H9 (cell line): ENCODE measurements at regions not wholly inside any gene's neighbourhood (a gene's known extent, or its start where the extent isn't known, plus 50 kb on each side); places are given as distances from the start of the nearest gene placed in this dataset.

Experiments
- DNase-seq: peaks from one replicate; pipeline ENCODE4 v3.0.0-alpha.2; 2017
- H2AFZ ChIP-seq: one replicate; pipeline ENCODE4 v1.6.1; 2013; ENCODE audit warnings: mild to moderate bottlenecking, low read length, control low read depth, moderate library complexity
- H2AK5ac ChIP-seq: 2 replicates; pipeline ENCODE4 v1.6.1; 2013; ENCODE audit warnings: low read length, control low read depth, mixed read lengths; ENCODE audit not compliant: insufficient read length
- H2BK120ac ChIP-seq: one replicate; pipeline ENCODE4 v1.6.1; 2013; ENCODE audit warnings: low read depth, mild to moderate bottlenecking, low read length, control low read depth, inconsistent platforms; ENCODE audit not compliant: poor library complexity, severe bottlenecking
- H2BK12ac ChIP-seq: 2 replicates; pipeline ENCODE4 v1.6.1; 2013; ENCODE audit warnings: low read length, control low read depth, mixed read lengths, low read depth; ENCODE audit not compliant: insufficient read length
- H2BK15ac ChIP-seq: 2 replicates; pipeline ENCODE4 v1.6.1; 2013; ENCODE audit warnings: low read depth, low read length, control low read depth
- H2BK20ac ChIP-seq: one replicate; pipeline ENCODE4 v1.6.1; 2013; ENCODE audit warnings: low read depth, mild to moderate bottlenecking, low read length, control low read depth, inconsistent platforms; ENCODE audit not compliant: poor library complexity, severe bottlenecking
- H2BK5ac ChIP-seq: 2 replicates; pipeline ENCODE4 v1.6.1; 2013; ENCODE audit warnings: low read length, control low read depth, mixed read lengths; ENCODE audit not compliant: insufficient read length
- H3K14ac ChIP-seq: 2 replicates; pipeline ENCODE4 v1.6.1; 2013; ENCODE audit warnings: low read length, control low read depth; ENCODE audit not compliant: insufficient read depth
- H3K18ac ChIP-seq: 2 replicates; pipeline ENCODE4 v1.6.1; 2013; ENCODE audit warnings: low read depth, mild to moderate bottlenecking, mixed read lengths, low read length, control low read depth; ENCODE audit not compliant: insufficient read length
- H3K23ac ChIP-seq: 2 replicates; pipeline ENCODE4 v1.6.1; 2013; ENCODE audit warnings: low read length, control low read depth, mixed read lengths, low read depth; ENCODE audit not compliant: insufficient read length
- H3K23me2 ChIP-seq: 2 replicates; pipeline ENCODE4 v1.6.1; 2013; ENCODE audit warnings: low read depth, mild to moderate bottlenecking, mixed read lengths, low read length, control low read depth; ENCODE audit not compliant: insufficient read length, poor library complexity, severe bottlenecking
- H3K27ac ChIP-seq: 2 replicates; pipeline ENCODE4 v1.5.1; 2013; ENCODE audit warnings: low read length, control low read depth, mixed read lengths, low read depth; ENCODE audit not compliant: insufficient read length
- H3K27me3 ChIP-seq: 2 replicates; pipeline ENCODE4 v1.6.1; 2013; ENCODE audit warnings: low read length, control low read depth, inconsistent platforms; ENCODE audit not compliant: insufficient read depth
- H3K4ac ChIP-seq: 2 replicates; pipeline ENCODE4 v1.6.1; 2013; ENCODE audit warnings: low read depth, mild to moderate bottlenecking, control low read depth, inconsistent platforms, low read length, moderate library complexity
- H3K4me1 ChIP-seq: 2 replicates; pipeline ENCODE4 v1.6.1; 2013; ENCODE audit warnings: low read length, control low read depth, inconsistent platforms; ENCODE audit not compliant: insufficient read depth
- H3K4me2 ChIP-seq: 2 replicates; pipeline ENCODE4 v1.6.1; 2013; ENCODE audit warnings: low read length, control low read depth, mixed read lengths; ENCODE audit not compliant: insufficient read length, insufficient read depth
- H3K56ac ChIP-seq: 2 replicates; pipeline ENCODE4 v1.6.1; 2013; ENCODE audit warnings: low read depth, mild to moderate bottlenecking, mixed read lengths, low read length, control low read depth; ENCODE audit not compliant: insufficient read length
- H3K79me1 ChIP-seq: 2 replicates; pipeline ENCODE4 v1.6.1; 2013; ENCODE audit warnings: low read depth, mild to moderate bottlenecking, moderate library complexity, low read length, control low read depth, inconsistent platforms; ENCODE audit not compliant: insufficient read depth, poor library complexity, severe bottlenecking
- H3K79me2 ChIP-seq: 2 replicates; pipeline ENCODE4 v1.6.1; 2013; ENCODE audit warnings: low read length, control low read depth, inconsistent platforms; ENCODE audit not compliant: insufficient read depth
- H3K9ac ChIP-seq: 2 replicates; pipeline ENCODE4 v1.6.1; 2013; ENCODE audit warnings: low read length, control low read depth, mixed read lengths; ENCODE audit not compliant: insufficient read length; ENCODE audit errors: extremely low read depth
- H3K9me3 ChIP-seq: one replicate; pipeline ENCODE4 v1.6.1; 2013; ENCODE audit warnings: low read depth, low read length, inconsistent platforms; ENCODE audit not compliant: control insufficient read depth
- H3T11ph ChIP-seq: one replicate; pipeline ENCODE4 v1.6.1; 2013; ENCODE audit warnings: mild to moderate bottlenecking, low read length, control low read depth, inconsistent platforms
- H4K20me1 ChIP-seq: one replicate; pipeline ENCODE4 v1.6.1; 2013; ENCODE audit not compliant: control insufficient read depth, insufficient read length, insufficient read depth
- H4K5ac ChIP-seq: 2 replicates; pipeline ENCODE4 v1.6.1; 2013; ENCODE audit warnings: low read depth, mild to moderate bottlenecking, mixed read lengths, low read length, control low read depth; ENCODE audit not compliant: insufficient read length
- H4K8ac ChIP-seq: replicated peaks from 2 replicates; pipeline ENCODE4 v1.6.1; 2013; ENCODE audit warnings: low read length, control low read depth, mixed read lengths, low read depth; ENCODE audit not compliant: insufficient read length
- H4K91ac ChIP-seq: 2 replicates; pipeline ENCODE4 v1.6.1; 2013; ENCODE audit warnings: low read depth, mild to moderate bottlenecking, moderate library complexity, mixed read lengths, low read length, control low read depth; ENCODE audit not compliant: insufficient read length
- H3K27ac Mint-ChIP-seq, 3 experiments: 2 replicates in 2 of 3; 3 replicates in 1 of 3; pipeline ENCODE4 v1.8.0; 2020 to 2021; ENCODE audit warnings: mixed read lengths in 3 of 3, mild to moderate bottlenecking in 1 of 3, moderate library complexity in 1 of 3
- H3K27me3 Mint-ChIP-seq: 2 replicates; pipeline ENCODE4 v1.8.0; 2021; ENCODE audit warnings: low read depth, mild to moderate bottlenecking, moderate library complexity, mixed read lengths
- H3K36me3 Mint-ChIP-seq, 3 experiments: 2 replicates in 2 of 3; 3 replicates in 1 of 3; pipeline ENCODE4 v1.8.0; 2020 to 2021; ENCODE audit warnings: low read depth in 3 of 3, mixed read lengths in 3 of 3; ENCODE audit not compliant: insufficient read depth in 1 of 3
- H3K4me1 Mint-ChIP-seq, 2 experiments: 2 replicates each; pipeline ENCODE4 v1.8.0; 2020; ENCODE audit warnings: mixed read lengths in 2 of 2
- H3K4me3 Mint-ChIP-seq, 2 experiments: 2 replicates in 1 of 2; 3 replicates in 1 of 2; pipeline ENCODE4 v1.8.0; 2020 to 2021; ENCODE audit warnings: mild to moderate bottlenecking in 2 of 2, mixed read lengths in 2 of 2, moderate library complexity in 1 of 2
- H3K9me3 Mint-ChIP-seq, 2 experiments: 2 replicates in 1 of 2; 3 replicates in 1 of 2; pipeline ENCODE4 v1.8.0; 2020; ENCODE audit warnings: mild to moderate bottlenecking in 2 of 2, mixed read lengths in 2 of 2, moderate library complexity in 1 of 2
- CTCF ChIP-seq: fragments of 200-600 bp; sonication (generic); conservative IDR thresholded peaks from 3 replicates; pipeline ENCODE4 v1.8.0; 2021; ENCODE audit warnings: antibody characterized with exemption, mild to moderate bottlenecking
- WGBS: extraction: QIAGEN DNeasy Blood & Tissue Kit; methylation state at CpG from one replicate; pipeline ENCODE4 v1.1.7; 2013; ENCODE audit warnings: missing lambda C conversion rate, low lambda C conversion rate, mixed read lengths; ENCODE audit not compliant: insufficient read length; ENCODE audit errors: extremely low coverage; 5-methylcytosine and 5-hydroxymethylcytosine counted together

DNA sequence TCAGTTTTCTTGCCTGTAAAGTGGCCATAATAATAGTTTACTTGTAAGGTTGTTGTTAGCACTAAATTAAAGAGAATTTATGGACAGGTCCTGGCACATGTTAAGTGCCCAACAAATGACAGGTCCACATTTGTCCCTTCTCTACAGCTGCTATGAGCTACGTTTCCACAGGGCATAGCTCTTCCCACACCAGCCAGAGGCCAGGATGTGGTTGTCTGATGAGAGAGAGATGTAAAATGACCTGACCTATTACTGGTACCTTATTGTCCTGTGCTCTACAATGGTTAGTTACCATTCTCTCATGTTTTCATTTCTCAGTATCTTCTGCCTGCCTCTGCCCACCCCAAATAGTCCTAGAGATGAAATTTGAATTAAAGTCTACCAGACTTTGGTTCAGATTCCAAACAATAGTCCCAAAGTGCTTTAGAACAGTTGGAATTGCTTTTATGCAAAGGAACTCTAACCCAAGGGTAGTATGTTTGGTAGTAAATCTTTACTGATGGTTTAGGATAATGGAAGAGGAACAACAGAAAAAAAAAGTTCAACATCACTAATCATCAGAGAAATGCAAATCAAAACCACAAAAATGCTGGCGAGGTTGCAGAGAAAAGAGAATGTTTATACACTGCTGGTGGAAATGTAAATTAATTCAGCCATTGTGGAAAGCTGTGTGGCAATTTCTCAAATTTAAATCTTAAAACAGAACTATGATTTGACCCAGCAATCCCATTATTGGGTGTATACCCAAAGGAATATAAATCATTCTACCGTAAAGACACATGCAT lies 57.1 kb upstream of the ANKFN1 start:
- Histone ChIP-seq H3K79me2 (no peaks in the 10 kb centered on the region), H3K4me2 (no peak overlapping the region), H3K4ac (no peak overlapping the region), H2BK15ac (no peak overlapping the region), H3K9me3 (no peaks in the 10 kb centered on the region), H3K9ac (no peak overlapping the region), H3K18ac (no peak overlapping the region), H2AFZ (no peak overlapping the region), H3K23ac (no peak overlapping the region), H3K56ac (no peak overlapping the region), H3T11ph (no peak overlapping the region), H3K27me3 (no peaks in the 10 kb centered on the region), H2BK5ac (no peak overlapping the region), H4K5ac (no peak overlapping the region), H4K20me1 (no peaks in the 10 kb centered on the region), H2BK120ac (no peak overlapping the region), H2BK12ac (no peak overlapping the region), H4K91ac (no peak overlapping the region), H2AK5ac (no peak overlapping the region), H3K27ac (no peak overlapping the region), H4K8ac (no peak overlapping the region), H2BK20ac (no peak overlapping the region), H3K4me1 (no peaks in the 10 kb centered on the region), H3K23me2 (no peaks in the 10 kb centered on the region), H3K14ac (no peak overlapping the region), H3K79me1 (no peaks in the 10 kb centered on the region)
- WGBS, result no CpG with 5 or more reads among the region's 3 CpGs
- DNase-seq, result no peak
- no peak overlapping the region for H3K27ac Mint-ChIP-seq
- H3K4me1 Mint-ChIP-seq, result no peaks in the 10 kb centered on the region
- no peaks in the 10 kb centered on the region for H3K36me3 Mint-ChIP-seq
- H3K27me3 Mint-ChIP-seq, result peaks cover 5% of the 10 kb centered on the region; the same call in 1 of the 2 replicates
- H3K9me3 Mint-ChIP-seq, result no peaks in the 10 kb centered on the region
- no peak overlapping the region for H3K4me3 Mint-ChIP-seq
- TF ChIP-seq CTCF, result no peak
